DND-41 (cell line): ENCODE measurements at regions not wholly inside any gene's neighbourhood (a gene's known extent, or its start where the extent isn't known, plus 50 kb on each side); places are given as distances from the start of the nearest gene placed in this dataset.

Experiments
- CTCF ChIP-seq: IDR thresholded peaks from 2 replicates; pipeline ENCODE4 v1.5.1; 2012; ENCODE audit warnings: borderline replicate concordance, low read length, moderate library complexity, mild to moderate bottlenecking; ENCODE audit not compliant: poor library complexity, severe bottlenecking; ENCODE audit errors: extremely low read depth
- EZH2 ChIP-seq: IDR thresholded peaks from 3 replicates; pipeline ENCODE4 v1.6.1; 2012; ENCODE audit warnings: borderline replicate concordance, low read depth, mild to moderate bottlenecking, moderate library complexity, low read length, inconsistent platforms; ENCODE audit not compliant: severe bottlenecking

GRCh38 chr18:10040287-10041011 is 126.6 kb downstream of the VAPA start:
- TF ChIP-seq CTCF (no peak), EZH2 (no peak)
